ENCODE measurements at regions not wholly inside any gene's neighbourhood (a gene's known extent, or its start where the extent isn't known, plus 50 kb on each side); places are given as distances from the start of the nearest gene placed in this dataset.

GRCh38 chr6:27098956-27099355 lies 148.5 kb upstream of the PRSS16 start:
- ChIA-PET POLR2A (no interaction called here), CTCF (no interaction called here)
- Histone ChIP-seq H3K4me2 (no peak overlapping the region), H3K27ac (no peak overlapping the region), H3K4me1 (peaks cover 9% of the 10 kb centered on the region; the same call in 2 of the 3 replicates), H3K4me3 (no peak overlapping the region), H3K9me3 (no peaks in the 10 kb centered on the region)
- DNase-seq (ENCODE audit: low read depth in 1 of 2, low spot score in 1 of 2) (no peak), FAIRE-seq (no peak), ATAC-seq (no peak)
- TF ChIP-seq ELK1 (IDR thresholded peaks at IDR 0.05; ENCODE audit: low read depth, low read length) (no peak), CBX8 (IDR thresholded peaks at IDR 0.05) (no peak), ZSCAN20 (CRISPR knock-in tag; IDR thresholded peaks at IDR 0.05) (no peak), HOXB13 (CRISPR knock-in tag; IDR thresholded peaks at IDR 0.05; ENCODE audit: low read depth) (no peak), ATOH8 (CRISPR knock-in tag; IDR thresholded peaks at IDR 0.05; ENCODE audit: low read depth) (no peak), EHF (CRISPR knock-in tag; IDR thresholded peaks at IDR 0.05) (no peak), ZC3H11A (IDR thresholded peaks at IDR 0.05) (no peak), TFCP2L1 (CRISPR knock-in tag; IDR thresholded peaks at IDR 0.05) (no peak), CBX2 (IDR thresholded peaks at IDR 0.05; ENCODE audit: borderline replicate concordance, low read depth) (no peak), TP53 (CRISPR knock-in tag; IDR thresholded peaks at IDR 0.05) (no peak), HEYL (CRISPR knock-in tag; IDR thresholded peaks at IDR 0.05) (no peak)
- 92% methylated on average over 19 of the region's 19 CpGs for WGBS (ENCODE audit: missing lambda C conversion rate)

- FAIRE-seq = no peak
- POLR2A ChIA-PET = no interaction called here
Measured at GRCh38 chr6:27100921-27101320, 146.6 kb upstream of the PRSS16 start.

GRCh38 chr6:27101824-27102223 lies 145.7 kb upstream of the PRSS16 start:
- Histone ChIP-seq H3K27ac (no peak overlapping the region), H3K4me2 (no peak overlapping the region), H3K9me3 (no peaks in the 10 kb centered on the region), H3K4me3 (no peak overlapping the region), H3K4me1 (0 out of 3 replicates have a peak, but pooled peaks cover 3% of the 10 kb centered on the region)
- DNase-seq (ENCODE audit: low read depth in 1 of 2, low spot score in 1 of 2) (no peak), ATAC-seq (no peak), FAIRE-seq (no peak)
- TF ChIP-seq MAX (IDR thresholded peaks at IDR 0.05) = no peak
- WGBS (ENCODE audit: missing lambda C conversion rate) = 54% methylated on average over 3 of the region's 3 CpGs
- ChIA-PET POLR2A (no interaction called here), CTCF (no interaction called here)

More at GRCh38 chr6:27100921-27101320, 146.6 kb upstream of the PRSS16 start:
- DNase-seq (ENCODE audit: low read depth in 1 of 2, low spot score in 1 of 2) (no peak), ATAC-seq (no peak)
- Histone ChIP-seq H3K4me3 (no peak overlapping the region), H3K4me2 (no peak overlapping the region), H3K9me3 (no peaks in the 10 kb centered on the region), H3K4me1 (peaks cover 7% of the 10 kb centered on the region; the same call in 2 of the 3 replicates), H3K27ac (no peak overlapping the region)
- CTCF ChIA-PET = no interaction called here
- WGBS (ENCODE audit: missing lambda C conversion rate) = 12% methylated on average over 3 of the region's 3 CpGs
- no peak for TF ChIP-seq TP53 (CRISPR knock-in tag; IDR thresholded peaks at IDR 0.05)

GRCh38 chr6:27106382-27106781 lies 141.1 kb upstream of the PRSS16 start:
- no peak for TF ChIP-seq FOSL2 (IDR thresholded peaks at IDR 0.05)
- TF ChIP-seq FOSL2 (CRISPR knock-in tag; IDR thresholded peaks at IDR 0.05) = no peak
- ATAC-seq (no peak), DNase-seq (ENCODE audit: low read depth in 1 of 2, low spot score in 1 of 2) (no peak), FAIRE-seq (no peak)
- H3K27ac ChIP-seq = no peak overlapping the region
- H3K4me3 ChIP-seq = no peak overlapping the region
- WGBS (ENCODE audit: missing lambda C conversion rate) = 47% methylated on average over 3 of the region's 3 CpGs
- no peaks in the 10 kb centered on the region for H3K9me3 ChIP-seq
- no peaks in the 10 kb centered on the region for H3K4me1 ChIP-seq
- CTCF ChIA-PET = no interaction called here
- POLR2A ChIA-PET = no interaction called here
- H3K4me2 ChIP-seq = no peak overlapping the region

GRCh38 chr6:27111743-27112142 lies 135.8 kb upstream of the PRSS16 start:
- POLR2A ChIA-PET = no interaction called here

More at GRCh38 chr6:27111743-27112142, 135.8 kb upstream of the PRSS16 start:
- no peak overlapping the region for H3K4me2 ChIP-seq
- H3K9me3 ChIP-seq = 0 out of 3 replicates have a peak, but pooled peaks cover 7% of the 10 kb centered on the region
- FAIRE-seq = no peak
- no peak overlapping the region for H3K27ac ChIP-seq
- TF ChIP-seq ZFP36 (IDR thresholded peaks at IDR 0.05; ENCODE audit: borderline replicate concordance, partially characterized antibody) (peak; percentile 75), EHMT2 (IDR thresholded peaks at IDR 0.05; ENCODE audit: low read depth) (no peak), EP300 (IDR thresholded peaks at IDR 0.05) (no peak)
- CTCF ChIA-PET = no interaction called here
- no peak for ATAC-seq
- WGBS (ENCODE audit: missing lambda C conversion rate) = 38% methylated on average over 2 of the region's 2 CpGs
- DNase-seq (ENCODE audit: low read depth in 1 of 2, low spot score in 1 of 2) = no peak
- H3K4me3 ChIP-seq = no peak overlapping the region
- H3K4me1 ChIP-seq = no peaks in the 10 kb centered on the region

Data from A549 (cell line).